LNCAP (cell line): ENCODE measurements at regions not wholly inside any gene's neighbourhood (a gene's known extent, or its start where the extent isn't known, plus 50 kb on each side); places are given as distances from the start of the nearest gene placed in this dataset.
A peak's percentile ranks its signal among the peaks of the same experiment; 100 is the strongest.

Source experiments
- CTCF ChIP-seq: fragments of 450-650 bp; IDR thresholded peaks from 2 replicates; pipeline ENCODE4 v1.5.1; 2017; ENCODE audit warnings: mild to moderate bottlenecking

GRCh38 chr21:23463365-23463764 lies 2143.9 kb downstream of the MRPL39 start:
- TF ChIP-seq CTCF, result no peak

- no peak for TF ChIP-seq CTCF
Observed at GRCh38 chr21:23455676-23456075, 2151.6 kb downstream of the MRPL39 start.

- no peak for TF ChIP-seq CTCF
Observed at GRCh38 chr21:23452384-23453083, 2154.7 kb downstream of the MRPL39 start.

- no peak for TF ChIP-seq CTCF
Observed at GRCh38 chr21:23445307-23445706, 2162.0 kb downstream of the MRPL39 start.

- TF ChIP-seq CTCF, result no peak
Observed at GRCh38 chr21:23438081-23438480, 2169.2 kb downstream of the MRPL39 start.

GRCh38 chr21:23402929-23403520 lies 2204.3 kb downstream of the MRPL39 start:
- no peak for TF ChIP-seq CTCF

GRCh38 chr21:23401278-23401677 lies 2206.0 kb downstream of the MRPL39 start:
- TF ChIP-seq CTCF, result peak; percentile 24; the same call in 1 of the 2 replicates
